Thymus (tissue), 11 donors: ENCODE measurements at regions not wholly inside any gene's neighbourhood (a gene's known extent, or its start where the extent isn't known, plus 50 kb on each side); places are given as distances from the start of the nearest gene placed in this dataset.

Experiments
- DNase-seq, 9 donors: peaks; one replicate each; pipeline ENCODE4 v3.0.0-alpha.2; 2013; ENCODE audit warnings: low spot score in 9 of 9, low read depth in 6 of 9, missing footprints in 1 of 9
- H3K27ac ChIP-seq, 2 donors: one replicate each; pipeline ENCODE4 v1.5.1; 2013; ENCODE audit warnings: control low read depth in 1 of 2, low read depth in 1 of 2, low read length in 1 of 2, mild to moderate bottlenecking in 1 of 2, moderate library complexity in 1 of 2
- H3K27me3 ChIP-seq, 2 donors: one replicate each; pipeline ENCODE4 v1.5.1; 2013; ENCODE audit warnings: low read length in 1 of 2; ENCODE audit not compliant: control insufficient read depth in 2 of 2, insufficient read depth in 1 of 2
- H3K36me3 ChIP-seq, 2 donors: one replicate each; pipeline ENCODE4 v1.5.1; 2013; ENCODE audit warnings: low read length in 1 of 2, mild to moderate bottlenecking in 1 of 2, moderate library complexity in 1 of 2; ENCODE audit not compliant: control insufficient read depth in 2 of 2, insufficient read depth in 2 of 2
- H3K4me1 ChIP-seq, 2 donors: one replicate each; pipeline ENCODE4 v1.5.1; 2013; ENCODE audit warnings: low read length in 2 of 2; ENCODE audit not compliant: control insufficient read depth in 2 of 2, insufficient read depth in 2 of 2
- H3K4me3 ChIP-seq, 2 donors: one replicate each; pipeline ENCODE4 v1.5.1; 2013; ENCODE audit warnings: low read length in 2 of 2, control low read depth in 1 of 2, mild to moderate bottlenecking in 1 of 2
- H3K9me3 ChIP-seq, 2 donors: one replicate each; pipeline ENCODE4 v1.5.1; 2013; ENCODE audit warnings: low read length in 1 of 2, mild to moderate bottlenecking in 1 of 2; ENCODE audit not compliant: control insufficient read depth in 2 of 2, insufficient read depth in 1 of 2
- WGBS: extraction: QIAGEN DNeasy Blood & Tissue Kit; methylation state at CpG from one replicate; pipeline ENCODE4 v1.1.7; 2013; 5-methylcytosine and 5-hydroxymethylcytosine counted together
- donor health status: healthy.

GRCh38 chr12:87150969-87151662 lies 878.1 kb downstream of the C12orf50 start:
- 84% methylated on average over 2 of the region's 2 CpGs for WGBS
- DNase-seq, result no peak
- H3K4me1 ChIP-seq, result no peaks in the 10 kb centered on the region

GRCh38 chr12:87142342-87142741 lies 886.2 kb upstream of the MGAT4C start:
- Histone ChIP-seq H3K4me3 (no peak overlapping the region), H3K27ac (no peak overlapping the region), H3K4me1 (no peaks in the 10 kb centered on the region), H3K27me3 (no peaks in the 10 kb centered on the region), H3K9me3 (no peaks in the 10 kb centered on the region), H3K36me3 (no peaks in the 10 kb centered on the region)
- DNase-seq, result no peak

More at GRCh38 chr12:87150969-87151662, 878.1 kb downstream of the C12orf50 start:
- Histone ChIP-seq H3K4me3 (no peak overlapping the region), H3K27ac (no peak overlapping the region), H3K36me3 (no peaks in the 10 kb centered on the region), H3K9me3 (peaks cover 0 to 8% of the 10 kb centered on the region in 2 donors), H3K27me3 (no peaks in the 10 kb centered on the region)

GRCh38 chr12:87141091-87141490 lies 884.9 kb upstream of the MGAT4C start:
- DNase-seq, result no peak
- H3K36me3 ChIP-seq, result no peaks in the 10 kb centered on the region
- H3K4me1 ChIP-seq, result no peaks in the 10 kb centered on the region
- H3K27me3 ChIP-seq, result no peaks in the 10 kb centered on the region
- no peak overlapping the region for H3K4me3 ChIP-seq
- no peaks in the 10 kb centered on the region for H3K9me3 ChIP-seq
- no peak overlapping the region for H3K27ac ChIP-seq

- no peaks in the 10 kb centered on the region for H3K27me3 ChIP-seq
- H3K36me3 ChIP-seq, result no peaks in the 10 kb centered on the region
- no peaks in the 10 kb centered on the region for H3K9me3 ChIP-seq
- no peaks in the 10 kb centered on the region for H3K4me1 ChIP-seq
- no peak overlapping the region for H3K4me3 ChIP-seq
- WGBS, result 93% methylated on average over 1 of the region's 1 CpG
- no peak for DNase-seq
- H3K27ac ChIP-seq, result no peak overlapping the region
Observed at GRCh38 chr12:87140262-87140661, 884.1 kb upstream of the MGAT4C start.

- H3K27me3 ChIP-seq, result no peaks in the 10 kb centered on the region
- no peaks in the 10 kb centered on the region for H3K4me1 ChIP-seq
- H3K36me3 ChIP-seq, result no peaks in the 10 kb centered on the region
- no peak overlapping the region for H3K4me3 ChIP-seq
- no peak overlapping the region for H3K27ac ChIP-seq
- DNase-seq, result no peak
- H3K9me3 ChIP-seq, result no peaks in the 10 kb centered on the region
Observed at GRCh38 chr12:87137220-87137619, 881.0 kb upstream of the MGAT4C start.

- H3K4me1 ChIP-seq, result no peaks in the 10 kb centered on the region
- H3K27me3 ChIP-seq, result no peaks in the 10 kb centered on the region
- 45% methylated on average over 2 of the region's 2 CpGs for WGBS
- no peak overlapping the region for H3K27ac ChIP-seq
- no peak for DNase-seq
- H3K9me3 ChIP-seq, result no peaks in the 10 kb centered on the region
- no peak overlapping the region for H3K4me3 ChIP-seq
- H3K36me3 ChIP-seq, result no peaks in the 10 kb centered on the region
Observed at GRCh38 chr12:87136330-87136976, 880.3 kb upstream of the MGAT4C start.

GRCh38 chr12:87127272-87127671 lies 871.1 kb upstream of the MGAT4C start:
- Histone ChIP-seq H3K36me3 (no peaks in the 10 kb centered on the region), H3K4me3 (no peak overlapping the region), H3K4me1 (no peaks in the 10 kb centered on the region), H3K9me3 (peaks cover 0 to 3% of the 10 kb centered on the region in 2 donors), H3K27ac (no peak overlapping the region), H3K27me3 (no peaks in the 10 kb centered on the region)
- DNase-seq, result no peak

GRCh38 chr12:87121896-87122295 lies 865.7 kb upstream of the MGAT4C start:
- Histone ChIP-seq H3K36me3 (no peaks in the 10 kb centered on the region), H3K9me3 (peaks cover 0 to 3% of the 10 kb centered on the region in 2 donors), H3K4me1 (no peaks in the 10 kb centered on the region), H3K27ac (no peak overlapping the region), H3K4me3 (no peak overlapping the region), H3K27me3 (no peaks in the 10 kb centered on the region)
- no peak for DNase-seq
- WGBS, result 75% methylated on average over 3 of the region's 3 CpGs

GRCh38 chr12:87120440-87120839 lies 864.2 kb upstream of the MGAT4C start:
- H3K9me3 ChIP-seq, result peaks cover 0 to 3% of the 10 kb centered on the region in 2 donors
- no peak overlapping the region for H3K4me3 ChIP-seq
- WGBS, result 85% methylated on average over 3 of the region's 3 CpGs
- H3K36me3 ChIP-seq, result no peaks in the 10 kb centered on the region
- no peaks in the 10 kb centered on the region for H3K4me1 ChIP-seq
- H3K27me3 ChIP-seq, result no peaks in the 10 kb centered on the region
- no peak for DNase-seq
- no peak overlapping the region for H3K27ac ChIP-seq
